ENCODE measurements at regions not wholly inside any gene's neighbourhood (a gene's known extent, or its start where the extent isn't known, plus 50 kb on each side); places are given as distances from the start of the nearest gene placed in this dataset.
"Not testable (repeated sequence)": the region's sequence is repeated elsewhere in the genome, so short reads cannot be mapped to it uniquely, and the experiment has no call there.

- TF ChIP-seq CTCF (conservative IDR thresholded peaks at IDR 0.05), result no peak
- H3K27ac ChIP-seq, result no peak overlapping the region
Measured at GRCh38 chr12:131511391-131511802, 199.5 kb upstream of the SFSWAP start.

GRCh38 chr12:131511803-131512561 lies 198.9 kb upstream of the SFSWAP start:
- TF ChIP-seq CTCF (conservative IDR thresholded peaks at IDR 0.05), result no peak
- no peak overlapping the region for H3K27ac ChIP-seq

- no peak for TF ChIP-seq CTCF (conservative IDR thresholded peaks at IDR 0.05)
- peak overlapping the region; percentile 43 for H3K27ac ChIP-seq
Measured at GRCh38 chr12:131513606-131514005, 197.3 kb upstream of the SFSWAP start.

- not testable (repeated sequence) for H3K27ac ChIP-seq
Measured at GRCh38 chr12:131520553-131520952, 190.3 kb upstream of the SFSWAP start.

GRCh38 chr12:131521326-131521725 lies 189.6 kb upstream of the SFSWAP start:
- H3K27ac ChIP-seq, result no peak overlapping the region
- TF ChIP-seq CTCF (conservative IDR thresholded peaks at IDR 0.05), result no peak

GRCh38 chr12:131525795-131526508 lies 184.9 kb upstream of the SFSWAP start:
- no peak overlapping the region for H3K27ac ChIP-seq
- no peak for TF ChIP-seq CTCF (conservative IDR thresholded peaks at IDR 0.05)

- no peak overlapping the region for H3K27ac ChIP-seq
- no peak for TF ChIP-seq CTCF (conservative IDR thresholded peaks at IDR 0.05)
Measured at GRCh38 chr12:131527092-131527491, 183.8 kb upstream of the SFSWAP start.

- no peak for TF ChIP-seq CTCF (conservative IDR thresholded peaks at IDR 0.05)
- no peak overlapping the region for H3K27ac ChIP-seq
Measured at GRCh38 chr12:131527736-131528135, 183.2 kb upstream of the SFSWAP start.

All from VCaP (cell line).